GM23338 (cell line): ENCODE measurements at regions not wholly inside any gene's neighbourhood (a gene's known extent, or its start where the extent isn't known, plus 50 kb on each side); places are given as distances from the start of the nearest gene placed in this dataset.

ENCODE experiments used
- ATAC-seq: fragments of 200-7000 bp; cut with Tn5 transposase; 3 replicates; pipeline ENCODE4 v1.9.1; 2020
- DNase-seq: peaks from one replicate; pipeline ENCODE4 v3.0.0-alpha.2; 2015; ENCODE audit warnings: low spot score
- H2AFZ ChIP-seq: fragments of 200-600 bp; sonication (generic); 2 replicates; pipeline ENCODE4 v1.8.0; 2016; ENCODE audit warnings: antibody characterized with exemption, mild to moderate bottlenecking, moderate library complexity
- H3F3A ChIP-seq: fragments of 200-600 bp; sonication (generic); replicated peaks from 2 replicates; pipeline ENCODE4 v1.8.0; 2017; ENCODE audit warnings: antibody characterized with exemption, mixed run types, low read depth
- H3K27ac ChIP-seq: fragments of 200-600 bp; sonication (generic); 2 replicates; pipeline ENCODE4 v1.6.1; 2016; ENCODE audit warnings: low read depth
- H3K27me3 ChIP-seq: fragments of 200-600 bp; sonication (generic); 2 replicates; pipeline ENCODE4 v1.8.0; 2016; ENCODE audit warnings: mild to moderate bottlenecking, mixed run types, moderate library complexity; ENCODE audit not compliant: insufficient read depth
- H3K36me3 ChIP-seq: fragments of 200-600 bp; sonication (generic); 2 replicates; pipeline ENCODE4 v1.8.0; 2016; ENCODE audit warnings: mild to moderate bottlenecking; ENCODE audit not compliant: insufficient read depth
- H3K4me1 ChIP-seq: fragments of 200-600 bp; sonication (generic); 2 replicates; pipeline ENCODE4 v1.8.0; 2016; ENCODE audit warnings: mild to moderate bottlenecking, moderate library complexity; ENCODE audit not compliant: insufficient read depth
- H3K4me2 ChIP-seq: fragments of 200-600 bp; sonication (generic); 2 replicates; pipeline ENCODE4 v1.7.1; 2017; ENCODE audit warnings: mixed run types
- H3K4me3 ChIP-seq: fragments of 200-600 bp; sonication (generic); 2 replicates; pipeline ENCODE4 v1.6.1; 2016; ENCODE audit warnings: mixed run types
- H3K79me2 ChIP-seq: fragments of 200-600 bp; sonication (generic); replicated peaks from 2 replicates; pipeline ENCODE4 v1.8.0; 2017; ENCODE audit warnings: mild to moderate bottlenecking; ENCODE audit not compliant: insufficient read depth
- H3K9me2 ChIP-seq: fragments of 200-600 bp; sonication (generic); 2 replicates; pipeline ENCODE4 v1.8.0; 2017; ENCODE audit not compliant: insufficient read depth
- H4K20me1 ChIP-seq: fragments of 200-600 bp; sonication (generic); replicated peaks from 2 replicates; pipeline ENCODE4 v1.8.0; 2017; ENCODE audit warnings: mild to moderate bottlenecking; ENCODE audit not compliant: insufficient read depth
- H3K27ac Mint-ChIP-seq: 2 replicates; pipeline ENCODE4 v1.8.0; 2020; ENCODE audit warnings: inconsistent platforms, mild to moderate bottlenecking, moderate library complexity, mixed read lengths
- H3K27me3 Mint-ChIP-seq: 3 replicates; pipeline ENCODE4 v1.8.0; 2022; ENCODE audit warnings: low read depth, mild to moderate bottlenecking, moderate library complexity, mixed read lengths, inconsistent platforms; ENCODE audit not compliant: insufficient read depth, poor library complexity
- H3K36me3 Mint-ChIP-seq: 3 replicates; pipeline ENCODE4 v1.8.0; 2021; ENCODE audit warnings: low read depth, mild to moderate bottlenecking, inconsistent platforms, moderate library complexity, mixed read lengths
- H3K4me1 Mint-ChIP-seq: 3 replicates; pipeline ENCODE4 v1.8.0; 2020; ENCODE audit warnings: mild to moderate bottlenecking, inconsistent platforms, mixed read lengths
- H3K4me3 Mint-ChIP-seq: 3 replicates; pipeline ENCODE4 v1.8.0; 2021; ENCODE audit warnings: moderate library complexity, mild to moderate bottlenecking, inconsistent platforms, mixed read lengths
- H3K9me3 Mint-ChIP-seq: 3 replicates; pipeline ENCODE4 v1.8.0; 2020; ENCODE audit warnings: moderate library complexity, mild to moderate bottlenecking, inconsistent platforms, mixed read lengths
- CREB1 ChIP-seq: fragments of 250-450 bp; sonication (Bioruptor Pico); IDR thresholded peaks from 2 replicates; pipeline ENCODE4 v1.5.0; 2020; ENCODE audit warnings: low read depth, mild to moderate bottlenecking, moderate library complexity
- EZH2 ChIP-seq: fragments of 200-600 bp; sonication (generic); IDR thresholded peaks from one replicate; pipeline ENCODE4 v1.8.0; 2017; ENCODE audit warnings: antibody characterized with exemption, mild to moderate bottlenecking, low read depth; ENCODE audit not compliant: unreplicated experiment
- EZH2phosphoT487 ChIP-seq: fragments of 200-600 bp; sonication (generic); IDR thresholded peaks from one replicate; pipeline ENCODE4 v1.8.1; 2018; ENCODE audit warnings: antibody characterized with exemption; ENCODE audit not compliant: unreplicated experiment
- JUNB ChIP-seq: IDR thresholded peaks from one replicate; pipeline ENCODE4 v1.6.1; 2016; ENCODE audit warnings: antibody characterized with exemption; ENCODE audit not compliant: unreplicated experiment
- NANOG ChIP-seq: IDR thresholded peaks from 2 replicates; pipeline ENCODE4 v1.6.1; 2016; ENCODE audit warnings: antibody characterized with exemption, borderline replicate concordance
- POLR2AphosphoS5 ChIP-seq: IDR thresholded peaks from 2 replicates; pipeline ENCODE4 v1.6.1; 2016; ENCODE audit warnings: antibody characterized with exemption, low read depth
- STAT1 ChIP-seq: IDR thresholded peaks from one replicate; pipeline ENCODE4 v1.6.1; 2016; ENCODE audit warnings: antibody characterized with exemption; ENCODE audit not compliant: unreplicated experiment
- ZNF114 ChIP-seq: fragments of 250-450 bp; sonication (Bioruptor Pico); IDR thresholded peaks from 2 replicates; pipeline ENCODE4 v1.5.0; 2020; ENCODE audit warnings: mild to moderate bottlenecking, moderate library complexity
- ZNF331 ChIP-seq: fragments of 250-450 bp; sonication (Bioruptor Pico); IDR thresholded peaks from 2 replicates; pipeline ENCODE4 v1.5.0; 2020; ENCODE audit warnings: low read depth, mild to moderate bottlenecking, moderate library complexity
- TF ChIP-seq, protein P1 (sequence below), 2 experiments: fragments of 200-600 bp in 1 of 2; sonication (generic) in 1 of 2; conservative IDR thresholded peaks; 2 replicates each; pipeline versions ENCODE4 v1.5.1 to v1.6.1; 2016 to 2017; ENCODE audit warnings: antibody characterized with exemption in 2 of 2, low read depth in 2 of 2, mild to moderate bottlenecking in 2 of 2, moderate library complexity in 1 of 2
- TF ChIP-seq, protein P2 (sequence below): IDR thresholded peaks from one replicate; pipeline ENCODE4 v1.6.1; 2018; ENCODE audit warnings: antibody characterized with exemption; ENCODE audit not compliant: unreplicated experiment
- TF ChIP-seq, protein P3 (sequence below): fragments of 250-450 bp; sonication (Bioruptor Pico); IDR thresholded peaks from 2 replicates; pipeline ENCODE4 v1.5.0; 2020; ENCODE audit warnings: mild to moderate bottlenecking, moderate library complexity
- TF ChIP-seq, protein P4 (sequence below): IDR thresholded peaks from 2 replicates; pipeline ENCODE4 v1.6.1; 2016; ENCODE audit warnings: antibody characterized with exemption

DNA sequence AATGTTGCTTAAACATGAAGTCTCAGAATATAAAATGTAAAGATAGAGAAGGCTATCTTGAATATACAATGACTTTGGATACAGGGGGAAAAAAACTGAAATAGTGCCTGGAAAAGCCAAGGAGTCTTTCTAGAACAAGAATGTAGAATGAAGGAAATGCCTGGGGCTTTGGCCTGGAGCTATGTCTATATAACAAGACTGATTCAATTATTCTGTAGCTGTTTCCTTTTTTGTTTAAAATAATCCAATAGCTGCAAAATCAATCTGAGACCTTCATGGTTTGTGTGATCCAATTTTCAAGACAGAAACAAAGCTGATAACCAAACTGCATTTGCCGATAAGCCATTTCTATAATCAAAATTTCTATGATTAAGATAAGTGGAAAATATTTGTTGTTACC is 530.9 kb upstream of the NBEA start:
- no peaks in the 10 kb centered on the region for H3K9me3 Mint-ChIP-seq
- H3K79me2 ChIP-seq: no peaks in the 10 kb centered on the region
- H3F3A ChIP-seq: no peaks in the 10 kb centered on the region
- H3K4me3 ChIP-seq: no peak overlapping the region
- H2AFZ ChIP-seq: no peak overlapping the region
- TF ChIP-seq ZNF331 (CRISPR knock-in tag) (no peak), NANOG (no peak), JUNB (no peak), CREB1 (CRISPR knock-in tag) (no peak), POLR2AphosphoS5 (no peak), EZH2 (no peak), STAT1 (no peak), EZH2phosphoT487 (no peak), ZNF114 (no peak)
- TF ChIP-seq, protein P1, sequence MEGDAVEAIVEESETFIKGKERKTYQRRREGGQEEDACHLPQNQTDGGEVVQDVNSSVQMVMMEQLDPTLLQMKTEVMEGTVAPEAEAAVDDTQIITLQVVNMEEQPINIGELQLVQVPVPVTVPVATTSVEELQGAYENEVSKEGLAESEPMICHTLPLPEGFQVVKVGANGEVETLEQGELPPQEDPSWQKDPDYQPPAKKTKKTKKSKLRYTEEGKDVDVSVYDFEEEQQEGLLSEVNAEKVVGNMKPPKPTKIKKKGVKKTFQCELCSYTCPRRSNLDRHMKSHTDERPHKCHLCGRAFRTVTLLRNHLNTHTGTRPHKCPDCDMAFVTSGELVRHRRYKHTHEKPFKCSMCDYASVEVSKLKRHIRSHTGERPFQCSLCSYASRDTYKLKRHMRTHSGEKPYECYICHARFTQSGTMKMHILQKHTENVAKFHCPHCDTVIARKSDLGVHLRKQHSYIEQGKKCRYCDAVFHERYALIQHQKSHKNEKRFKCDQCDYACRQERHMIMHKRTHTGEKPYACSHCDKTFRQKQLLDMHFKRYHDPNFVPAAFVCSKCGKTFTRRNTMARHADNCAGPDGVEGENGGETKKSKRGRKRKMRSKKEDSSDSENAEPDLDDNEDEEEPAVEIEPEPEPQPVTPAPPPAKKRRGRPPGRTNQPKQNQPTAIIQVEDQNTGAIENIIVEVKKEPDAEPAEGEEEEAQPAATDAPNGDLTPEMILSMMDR (conservative IDR thresholded peaks at IDR 0.05; ENCODE audit: low read depth in 2 of 2): no peak
- TF ChIP-seq, protein P2, sequence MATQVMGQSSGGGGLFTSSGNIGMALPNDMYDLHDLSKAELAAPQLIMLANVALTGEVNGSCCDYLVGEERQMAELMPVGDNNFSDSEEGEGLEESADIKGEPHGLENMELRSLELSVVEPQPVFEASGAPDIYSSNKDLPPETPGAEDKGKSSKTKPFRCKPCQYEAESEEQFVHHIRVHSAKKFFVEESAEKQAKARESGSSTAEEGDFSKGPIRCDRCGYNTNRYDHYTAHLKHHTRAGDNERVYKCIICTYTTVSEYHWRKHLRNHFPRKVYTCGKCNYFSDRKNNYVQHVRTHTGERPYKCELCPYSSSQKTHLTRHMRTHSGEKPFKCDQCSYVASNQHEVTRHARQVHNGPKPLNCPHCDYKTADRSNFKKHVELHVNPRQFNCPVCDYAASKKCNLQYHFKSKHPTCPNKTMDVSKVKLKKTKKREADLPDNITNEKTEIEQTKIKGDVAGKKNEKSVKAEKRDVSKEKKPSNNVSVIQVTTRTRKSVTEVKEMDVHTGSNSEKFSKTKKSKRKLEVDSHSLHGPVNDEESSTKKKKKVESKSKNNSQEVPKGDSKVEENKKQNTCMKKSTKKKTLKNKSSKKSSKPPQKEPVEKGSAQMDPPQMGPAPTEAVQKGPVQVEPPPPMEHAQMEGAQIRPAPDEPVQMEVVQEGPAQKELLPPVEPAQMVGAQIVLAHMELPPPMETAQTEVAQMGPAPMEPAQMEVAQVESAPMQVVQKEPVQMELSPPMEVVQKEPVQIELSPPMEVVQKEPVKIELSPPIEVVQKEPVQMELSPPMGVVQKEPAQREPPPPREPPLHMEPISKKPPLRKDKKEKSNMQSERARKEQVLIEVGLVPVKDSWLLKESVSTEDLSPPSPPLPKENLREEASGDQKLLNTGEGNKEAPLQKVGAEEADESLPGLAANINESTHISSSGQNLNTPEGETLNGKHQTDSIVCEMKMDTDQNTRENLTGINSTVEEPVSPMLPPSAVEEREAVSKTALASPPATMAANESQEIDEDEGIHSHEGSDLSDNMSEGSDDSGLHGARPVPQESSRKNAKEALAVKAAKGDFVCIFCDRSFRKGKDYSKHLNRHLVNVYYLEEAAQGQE: no peak
- TF ChIP-seq, protein P3, sequence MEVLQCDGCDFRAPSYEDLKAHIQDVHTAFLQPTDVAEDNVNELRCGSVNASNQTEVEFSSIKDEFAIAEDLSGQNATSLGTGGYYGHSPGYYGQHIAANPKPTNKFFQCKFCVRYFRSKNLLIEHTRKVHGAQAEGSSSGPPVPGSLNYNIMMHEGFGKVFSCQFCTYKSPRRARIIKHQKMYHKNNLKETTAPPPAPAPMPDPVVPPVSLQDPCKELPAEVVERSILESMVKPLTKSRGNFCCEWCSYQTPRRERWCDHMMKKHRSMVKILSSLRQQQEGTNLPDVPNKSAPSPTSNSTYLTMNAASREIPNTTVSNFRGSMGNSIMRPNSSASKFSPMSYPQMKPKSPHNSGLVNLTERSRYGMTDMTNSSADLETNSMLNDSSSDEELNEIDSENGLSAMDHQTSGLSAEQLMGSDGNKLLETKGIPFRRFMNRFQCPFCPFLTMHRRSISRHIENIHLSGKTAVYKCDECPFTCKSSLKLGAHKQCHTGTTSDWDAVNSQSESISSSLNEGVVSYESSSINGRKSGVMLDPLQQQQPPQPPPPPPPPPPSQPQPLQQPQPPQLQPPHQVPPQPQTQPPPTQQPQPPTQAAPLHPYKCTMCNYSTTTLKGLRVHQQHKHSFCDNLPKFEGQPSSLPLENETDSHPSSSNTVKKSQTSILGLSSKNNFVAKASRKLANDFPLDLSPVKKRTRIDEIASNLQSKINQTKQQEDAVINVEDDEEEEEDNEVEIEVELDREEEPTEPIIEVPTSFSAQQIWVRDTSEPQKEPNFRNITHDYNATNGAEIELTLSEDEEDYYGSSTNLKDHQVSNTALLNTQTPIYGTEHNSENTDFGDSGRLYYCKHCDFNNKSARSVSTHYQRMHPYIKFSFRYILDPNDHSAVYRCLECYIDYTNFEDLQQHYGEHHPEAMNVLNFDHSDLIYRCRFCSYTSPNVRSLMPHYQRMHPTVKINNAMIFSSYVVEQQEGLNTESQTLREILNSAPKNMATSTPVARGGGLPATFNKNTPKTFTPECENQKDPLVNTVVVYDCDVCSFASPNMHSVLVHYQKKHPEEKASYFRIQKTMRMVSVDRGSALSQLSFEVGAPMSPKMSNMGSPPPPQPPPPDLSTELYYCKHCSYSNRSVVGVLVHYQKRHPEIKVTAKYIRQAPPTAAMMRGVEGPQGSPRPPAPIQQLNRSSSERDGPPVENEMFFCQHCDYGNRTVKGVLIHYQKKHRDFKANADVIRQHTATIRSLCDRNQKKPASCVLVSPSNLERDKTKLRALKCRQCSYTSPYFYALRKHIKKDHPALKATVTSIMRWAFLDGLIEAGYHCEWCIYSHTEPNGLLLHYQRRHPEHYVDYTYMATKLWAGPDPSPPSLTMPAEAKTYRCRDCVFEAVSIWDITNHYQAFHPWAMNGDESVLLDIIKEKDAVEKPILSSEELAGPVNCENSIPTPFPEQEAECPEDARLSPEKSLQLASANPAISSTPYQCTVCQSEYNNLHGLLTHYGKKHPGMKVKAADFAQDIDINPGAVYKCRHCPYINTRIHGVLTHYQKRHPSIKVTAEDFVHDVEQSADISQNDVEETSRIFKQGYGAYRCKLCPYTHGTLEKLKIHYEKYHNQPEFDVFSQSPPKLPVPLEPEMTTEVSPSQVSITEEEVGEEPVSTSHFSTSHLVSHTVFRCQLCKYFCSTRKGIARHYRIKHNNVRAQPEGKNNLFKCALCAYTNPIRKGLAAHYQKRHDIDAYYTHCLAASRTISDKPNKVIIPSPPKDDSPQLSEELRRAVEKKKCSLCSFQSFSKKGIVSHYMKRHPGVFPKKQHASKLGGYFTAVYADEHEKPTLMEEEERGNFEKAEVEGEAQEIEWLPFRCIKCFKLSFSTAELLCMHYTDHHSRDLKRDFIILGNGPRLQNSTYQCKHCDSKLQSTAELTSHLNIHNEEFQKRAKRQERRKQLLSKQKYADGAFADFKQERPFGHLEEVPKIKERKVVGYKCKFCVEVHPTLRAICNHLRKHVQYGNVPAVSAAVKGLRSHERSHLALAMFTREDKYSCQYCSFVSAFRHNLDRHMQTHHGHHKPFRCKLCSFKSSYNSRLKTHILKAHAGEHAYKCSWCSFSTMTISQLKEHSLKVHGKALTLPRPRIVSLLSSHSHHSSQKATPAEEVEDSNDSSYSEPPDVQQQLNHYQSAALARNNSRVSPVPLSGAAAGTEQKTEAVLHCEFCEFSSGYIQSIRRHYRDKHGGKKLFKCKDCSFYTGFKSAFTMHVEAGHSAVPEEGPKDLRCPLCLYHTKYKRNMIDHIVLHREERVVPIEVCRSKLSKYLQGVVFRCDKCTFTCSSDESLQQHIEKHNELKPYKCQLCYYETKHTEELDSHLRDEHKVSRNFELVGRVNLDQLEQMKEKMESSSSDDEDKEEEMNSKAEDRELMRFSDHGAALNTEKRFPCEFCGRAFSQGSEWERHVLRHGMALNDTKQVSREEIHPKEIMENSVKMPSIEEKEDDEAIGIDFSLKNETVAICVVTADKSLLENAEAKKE (CRISPR knock-in tag): no peak
- TF ChIP-seq, protein P4, sequence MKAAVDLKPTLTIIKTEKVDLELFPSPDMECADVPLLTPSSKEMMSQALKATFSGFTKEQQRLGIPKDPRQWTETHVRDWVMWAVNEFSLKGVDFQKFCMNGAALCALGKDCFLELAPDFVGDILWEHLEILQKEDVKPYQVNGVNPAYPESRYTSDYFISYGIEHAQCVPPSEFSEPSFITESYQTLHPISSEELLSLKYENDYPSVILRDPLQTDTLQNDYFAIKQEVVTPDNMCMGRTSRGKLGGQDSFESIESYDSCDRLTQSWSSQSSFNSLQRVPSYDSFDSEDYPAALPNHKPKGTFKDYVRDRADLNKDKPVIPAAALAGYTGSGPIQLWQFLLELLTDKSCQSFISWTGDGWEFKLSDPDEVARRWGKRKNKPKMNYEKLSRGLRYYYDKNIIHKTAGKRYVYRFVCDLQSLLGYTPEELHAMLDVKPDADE: no peak
- no peak overlapping the region for H3K4me3 Mint-ChIP-seq
- no peaks in the 10 kb centered on the region for H3K36me3 ChIP-seq
- H3K27ac Mint-ChIP-seq: no peak overlapping the region
- ATAC-seq (no peak), DNase-seq (no peak)
- H3K4me1 ChIP-seq: no peaks in the 10 kb centered on the region
- no peaks in the 10 kb centered on the region for H3K36me3 Mint-ChIP-seq
- no peak overlapping the region for H3K27ac ChIP-seq
- no peak overlapping the region for H3K4me2 ChIP-seq
- no peaks in the 10 kb centered on the region for H3K4me1 Mint-ChIP-seq
- H4K20me1 ChIP-seq: no peaks in the 10 kb centered on the region
- no peaks in the 10 kb centered on the region for H3K27me3 ChIP-seq
- peaks cover 23% of the 10 kb centered on the region for H3K9me2 ChIP-seq
- H3K27me3 Mint-ChIP-seq: peaks cover 5% of the 10 kb centered on the region
